Gastrocnemius medialis (tissue), 4 donors: ENCODE measurements at regions not wholly inside any gene's neighbourhood (a gene's known extent, or its start where the extent isn't known, plus 50 kb on each side); places are given as distances from the start of the nearest gene placed in this dataset.

Experiments used
- CTCF ChIP-seq, 5 experiments: fragments of 450-650 bp in 3 of 5; fragments of 200-600 bp in 2 of 5; sonication (generic) in 2 of 5; IDR thresholded peaks in 4 of 5; conservative IDR thresholded peaks in 1 of 5; 1 replicate in 4 of 5; 2 replicates in 1 of 5; pipeline ENCODE4 v1.5.1; 2016 to 2019; ENCODE audit warnings: antibody characterized with exemption in 5 of 5, mild to moderate bottlenecking in 3 of 5, moderate library complexity in 3 of 5
- POLR2A ChIP-seq, 2 donors: fragments of 450-650 bp; IDR thresholded peaks; one replicate each; pipeline ENCODE4 v1.6.1; 2017; ENCODE audit warnings: antibody characterized with exemption in 2 of 2, mild to moderate bottlenecking in 2 of 2, moderate library complexity in 2 of 2

DNA sequence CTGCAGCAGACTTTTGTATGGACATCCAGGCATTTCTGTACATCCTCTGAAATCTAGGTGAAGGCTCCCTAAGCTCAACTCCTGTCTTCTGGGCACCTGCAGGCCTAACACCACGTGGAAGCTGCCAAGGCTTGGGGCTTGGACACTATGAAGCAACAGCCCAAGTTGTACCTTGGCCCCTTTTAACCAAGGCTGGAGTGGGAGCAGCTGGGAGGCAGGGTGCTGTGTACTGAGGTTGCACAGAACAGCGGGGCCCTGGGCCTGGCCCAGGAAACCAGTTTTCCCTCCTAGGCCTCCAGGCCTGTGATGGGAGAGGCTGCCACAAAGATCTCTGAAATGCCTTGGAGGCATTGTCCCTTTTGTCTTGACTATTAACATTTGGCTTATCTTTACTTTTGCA is 214.4 kb upstream of the LRIG3 start:
- TF ChIP-seq CTCF (IDR thresholded peaks at IDR 0.05 in 4 of 5, conservative IDR thresholded peaks at IDR 0.05 in 1 of 5) (no peak), POLR2A (IDR thresholded peaks at IDR 0.05) (no peak)
